ENCODE measurements at regions not wholly inside any gene's neighbourhood (a gene's known extent, or its start where the extent isn't known, plus 50 kb on each side); places are given as distances from the start of the nearest gene placed in this dataset.
A peak's percentile ranks its signal among the peaks of the same experiment; 100 is the strongest.
"Not testable (repeated sequence)": the region's sequence is repeated elsewhere in the genome, so short reads cannot be mapped to it uniquely, and the experiment has no call there.

- H3K27ac ChIP-seq (ENCODE audit: poor library complexity, severe bottlenecking), result no peak overlapping the region
- ATAC-seq (ENCODE audit: low read depth) (no peak), DNase-seq (ENCODE audit: low spot score) (no peak)
- no peak overlapping the region for H3K4me3 ChIP-seq (ENCODE audit: severe bottlenecking)
- no peaks in the 10 kb centered on the region for H3K36me3 ChIP-seq (ENCODE audit: low read depth)
- peaks cover 5% of the 10 kb centered on the region for H3K4me1 ChIP-seq (ENCODE audit: insufficient read depth, poor library complexity, severe bottlenecking)
- no peaks in the 10 kb centered on the region for H3K27me3 ChIP-seq (ENCODE audit: insufficient read depth, poor library complexity, severe bottlenecking)
- TF ChIP-seq CTCF (IDR thresholded peaks at IDR 0.05; ENCODE audit: poor library complexity, severe bottlenecking), result no peak
- H3K9me3 ChIP-seq (ENCODE audit: severe bottlenecking), result no peaks in the 10 kb centered on the region
Observed at GRCh38 chr6:9131616-9132015, 696.3 kb upstream of the SLC35B3 start.

GRCh38 chr6:9131201-9131600, 695.9 kb upstream of the SLC35B3 start:
- Histone ChIP-seq H3K27ac (ENCODE audit: poor library complexity, severe bottlenecking) (no peak overlapping the region), H3K9me3 (ENCODE audit: severe bottlenecking) (no peaks in the 10 kb centered on the region)
- ATAC-seq (ENCODE audit: low read depth), result no peak

GRCh38 chr6:9128970-9129369, 693.6 kb upstream of the SLC35B3 start:
- TF ChIP-seq CTCF (IDR thresholded peaks at IDR 0.05; ENCODE audit: poor library complexity, severe bottlenecking), result no peak
- H3K36me3 ChIP-seq (ENCODE audit: low read depth), result no peaks in the 10 kb centered on the region
- H3K27me3 ChIP-seq (ENCODE audit: insufficient read depth, poor library complexity, severe bottlenecking), result no peaks in the 10 kb centered on the region
- DNase-seq (ENCODE audit: low spot score), result no peak
- no peak overlapping the region for H3K27ac ChIP-seq (ENCODE audit: poor library complexity, severe bottlenecking)
- no peak overlapping the region for H3K4me3 ChIP-seq (ENCODE audit: severe bottlenecking)
- ATAC-seq (ENCODE audit: low read depth), result no peak
- H3K9me3 ChIP-seq (ENCODE audit: severe bottlenecking), result no peaks in the 10 kb centered on the region
- H3K4me1 ChIP-seq (ENCODE audit: insufficient read depth, poor library complexity, severe bottlenecking), result peaks cover 5% of the 10 kb centered on the region

More at GRCh38 chr6:9131201-9131600, 695.9 kb upstream of the SLC35B3 start:
- no peak for TF ChIP-seq CTCF (IDR thresholded peaks at IDR 0.05; ENCODE audit: poor library complexity, severe bottlenecking)
- Histone ChIP-seq H3K36me3 (ENCODE audit: low read depth) (no peaks in the 10 kb centered on the region), H3K27me3 (ENCODE audit: insufficient read depth, poor library complexity, severe bottlenecking) (no peaks in the 10 kb centered on the region), H3K4me3 (ENCODE audit: severe bottlenecking) (no peak overlapping the region), H3K4me1 (ENCODE audit: insufficient read depth, poor library complexity, severe bottlenecking) (peaks cover 5% of the 10 kb centered on the region)
- DNase-seq (ENCODE audit: low spot score), result no peak

GRCh38 chr6:9126878-9127560, 691.7 kb upstream of the SLC35B3 start:
- H3K36me3 ChIP-seq (ENCODE audit: low read depth), result no peaks in the 10 kb centered on the region
- no peak for TF ChIP-seq CTCF (IDR thresholded peaks at IDR 0.05; ENCODE audit: poor library complexity, severe bottlenecking)
- H3K4me3 ChIP-seq (ENCODE audit: severe bottlenecking), result no peak overlapping the region
- no peak overlapping the region for H3K27ac ChIP-seq (ENCODE audit: poor library complexity, severe bottlenecking)
- ATAC-seq (ENCODE audit: low read depth), result peak; percentile 86
- H3K9me3 ChIP-seq (ENCODE audit: severe bottlenecking), result no peaks in the 10 kb centered on the region
- no peaks in the 10 kb centered on the region for H3K27me3 ChIP-seq (ENCODE audit: insufficient read depth, poor library complexity, severe bottlenecking)
- H3K4me1 ChIP-seq (ENCODE audit: insufficient read depth, poor library complexity, severe bottlenecking), result peaks cover 5% of the 10 kb centered on the region
- no peak for DNase-seq (ENCODE audit: low spot score)

- H3K4me3 ChIP-seq (ENCODE audit: severe bottlenecking); ATAC-seq (ENCODE audit: low read depth); H3K36me3 ChIP-seq (ENCODE audit: low read depth); H3K9me3 ChIP-seq (ENCODE audit: severe bottlenecking); H3K27me3 ChIP-seq (ENCODE audit: insufficient read depth, poor library complexity, severe bottlenecking); DNase-seq (ENCODE audit: low spot score); H3K4me1 ChIP-seq (ENCODE audit: insufficient read depth, poor library complexity, severe bottlenecking); H3K27ac ChIP-seq (ENCODE audit: poor library complexity, severe bottlenecking): not testable (repeated sequence)
Observed at GRCh38 chr6:9126034-9126433, 690.7 kb upstream of the SLC35B3 start.
